MCF 10A (cell line): ENCODE measurements at regions not wholly inside any gene's neighbourhood (a gene's known extent, or its start where the extent isn't known, plus 50 kb on each side); places are given as distances from the start of the nearest gene placed in this dataset.
"Not testable (repeated sequence)": the region's sequence is repeated elsewhere in the genome, so short reads cannot be mapped to it uniquely, and the experiment has no call there.

ENCODE experiments used
- BruUV-seq: library from RNA; stranded (reverse); fragments of 400-500 nt; replicated peaks from 2 replicates; lab custom pipeline; 2021; lab: Mats Ljungman, UMichigan
- CTCF ChIA-PET: fragments of 300-600 bp; sonication (Branson Sonifier 250); formaldehyde crosslinking; extraction: SDS; loops from one replicate; lab custom pipeline; 2021; ENCODE audit warnings: antibody characterized with exemption, inconsistent platforms; lab: Yijun Ruan, JAX
- POLR2A ChIA-PET: fragments of 300-600, 350-650 bp; sonication (Branson Sonifier 250); formaldehyde crosslinking; extraction: SDS; loops from one replicate; lab custom pipeline; 2020; ENCODE audit warnings: antibody characterized with exemption, inconsistent platforms; lab: Yijun Ruan, JAX
- DNase-seq: peaks from one replicate; pipeline ENCODE4 v3.0.0-alpha.2; 2018; ENCODE audit not compliant: unreplicated experiment
- H3K27ac Mint-ChIP-seq: one replicate; pipeline ENCODE4 v1.8.0; 2022; ENCODE audit warnings: mild to moderate bottlenecking, low read depth, mixed read lengths; ENCODE audit not compliant: unreplicated experiment
- H3K27me3 Mint-ChIP-seq: one replicate; pipeline ENCODE4 v1.8.0; 2022; ENCODE audit warnings: mixed read lengths; ENCODE audit not compliant: insufficient read depth, unreplicated experiment
- H3K36me3 Mint-ChIP-seq: one replicate; pipeline ENCODE4 v1.8.0; 2022; ENCODE audit warnings: mild to moderate bottlenecking, moderate library complexity, mixed read lengths; ENCODE audit not compliant: insufficient read depth, unreplicated experiment
- H3K4me1 Mint-ChIP-seq: one replicate; pipeline ENCODE4 v1.8.0; 2022; ENCODE audit warnings: mixed read lengths; ENCODE audit not compliant: insufficient read depth, unreplicated experiment
- H3K4me3 Mint-ChIP-seq: one replicate; pipeline ENCODE4 v1.8.0; 2022; ENCODE audit warnings: mild to moderate bottlenecking, moderate library complexity, mixed read lengths; ENCODE audit not compliant: unreplicated experiment
- H3K9me3 Mint-ChIP-seq: one replicate; pipeline ENCODE4 v1.8.0; 2022; ENCODE audit warnings: mixed read lengths; ENCODE audit not compliant: unreplicated experiment
- CTCF ChIP-seq: fragments of 200-600 bp; IDR thresholded peaks from one replicate; pipeline ENCODE4 v1.8.0; 2022; ENCODE audit warnings: antibody characterized with exemption, mild to moderate bottlenecking; ENCODE audit not compliant: unreplicated experiment
- intact Hi-C: fragments of 100-400 bp; cut with micrococcal nuclease; formaldehyde crosslinking; loops from 2 replicates; pipeline ENCODE4 v1.14.1; 2022

- no peak for DNase-seq
- no peak overlapping the region for H3K4me3 Mint-ChIP-seq
- H3K27me3 Mint-ChIP-seq: no peaks in the 10 kb centered on the region
- intact Hi-C loops: no loop called here
- ChIA-PET CTCF (interaction anchor here (0.6 kb wide), 1 partner anchor 83 kb away, joined by 4 read pairs; no protein-coding TSS in a partner anchor), POLR2A (no interaction called here)
- TF ChIP-seq CTCF: no peak
- no peak overlapping the region for H3K27ac Mint-ChIP-seq
- no peaks in the 10 kb centered on the region for H3K4me1 Mint-ChIP-seq
- no peaks in the 10 kb centered on the region for H3K36me3 Mint-ChIP-seq
- BruUV-seq: no TSS peak
- peaks cover 13% of the 10 kb centered on the region for H3K9me3 Mint-ChIP-seq
These were observed 73.2 kb upstream of the SLIT3 start for GRCh38 chr5:169374111-169374510.

- BruUV-seq, DNase-seq, H3K4me1 Mint-ChIP-seq, H3K4me3 Mint-ChIP-seq, intact Hi-C loops, CTCF ChIA-PET, H3K27ac Mint-ChIP-seq, H3K27me3 Mint-ChIP-seq, H3K36me3 Mint-ChIP-seq: not testable (repeated sequence)
- POLR2A ChIA-PET: interaction anchor here (1.2 kb wide), 1 partner anchor 15 kb away, joined by 3 read pairs; no protein-coding TSS in a partner anchor
- H3K9me3 Mint-ChIP-seq: peaks cover 12% of the 10 kb centered on the region
These were observed 70.9 kb upstream of the SLIT3 start for GRCh38 chr5:169371801-169372200.

GRCh38 chr5:169369130-169369529 is 68.2 kb upstream of the SLIT3 start:
- Mint-ChIP-seq H3K4me1 (no peaks in the 10 kb centered on the region), H3K27me3 (no peaks in the 10 kb centered on the region), H3K9me3 (peaks cover 12% of the 10 kb centered on the region), H3K27ac (no peak overlapping the region), H3K36me3 (no peaks in the 10 kb centered on the region), H3K4me3 (no peak overlapping the region)
- intact Hi-C loops: no loop called here
- DNase-seq: no peak
- CTCF ChIA-PET: no interaction called here
- BruUV-seq: no TSS peak
- POLR2A ChIA-PET: no interaction called here
- TF ChIP-seq CTCF: no peak

- intact Hi-C loops: no loop called here
- CTCF ChIA-PET: no interaction called here
- Mint-ChIP-seq H3K4me1 (no peaks in the 10 kb centered on the region), H3K36me3 (no peaks in the 10 kb centered on the region), H3K9me3 (peaks cover 12% of the 10 kb centered on the region), H3K27ac (no peak overlapping the region), H3K4me3 (no peak overlapping the region), H3K27me3 (no peaks in the 10 kb centered on the region)
- no peak for TF ChIP-seq CTCF
- DNase-seq: peak; percentile 30
- POLR2A ChIA-PET: no interaction called here
- BruUV-seq: no TSS peak
These were observed 66.9 kb upstream of the SLIT3 start for GRCh38 chr5:169367861-169368260.

- H3K4me1 Mint-ChIP-seq: peaks cover 25% of the 10 kb centered on the region
- no peak for TF ChIP-seq CTCF
- DNase-seq: no peak
- ChIA-PET CTCF (interaction anchor here (0.6 kb wide), 1 partner anchor 140 kb away, joined by 4 read pairs; no protein-coding TSS in a partner anchor), POLR2A (interaction anchor here (1.2 kb wide), 2 partner anchors 15 kb away, joined by 3 read pairs; no protein-coding TSS in a partner anchor)
- no peak overlapping the region for H3K27ac Mint-ChIP-seq
- H3K36me3 Mint-ChIP-seq: no peaks in the 10 kb centered on the region
- intact Hi-C loops: no loop called here
- no peaks in the 10 kb centered on the region for H3K9me3 Mint-ChIP-seq
- no TSS peak for BruUV-seq
- H3K27me3 Mint-ChIP-seq: no peaks in the 10 kb centered on the region
- H3K4me3 Mint-ChIP-seq: no peak overlapping the region
These were observed 56.4 kb upstream of the SLIT3 start for GRCh38 chr5:169357291-169357690.
